Tibial artery (tissue), 4 donors: ENCODE measurements at regions not wholly inside any gene's neighbourhood (a gene's known extent, or its start where the extent isn't known, plus 50 kb on each side); places are given as distances from the start of the nearest gene placed in this dataset.
"Not testable (repeated sequence)": the region's sequence is repeated elsewhere in the genome, so short reads cannot be mapped to it uniquely, and the experiment has no call there.

ENCODE experiments used
- DNase-seq, 2 donors: peaks; one replicate each; pipeline ENCODE4 v3.0.0-alpha.2; 2019
- H3K27ac ChIP-seq, 2 donors: fragments of 200-600 bp; sonication (generic) in 1 of 2; 1 replicate in 1 of 2; 2 replicates in 1 of 2; pipeline ENCODE4 v1.5.1; 2018 to 2019; ENCODE audit warnings: mild to moderate bottlenecking in 1 of 2
- H3K27me3 ChIP-seq, 2 donors: fragments of 200-600 bp; sonication (generic) in 1 of 2; one replicate each; pipeline versions ENCODE4 v1.5.1 to v1.6.0; 2016 to 2019
- H3K36me3 ChIP-seq, 3 donors: fragments of 200-600 bp; sonication (generic) in 2 of 3; one replicate each; pipeline ENCODE4 v1.5.1; 2016 to 2019; ENCODE audit warnings: mild to moderate bottlenecking in 2 of 3
- H3K4me1 ChIP-seq, 4 donors: fragments of 200-600 bp; sonication (generic) in 2 of 4; 1 replicate in 3 of 4; 2 replicates in 1 of 4; pipeline ENCODE4 v1.5.1; 2016 to 2019
- H3K4me3 ChIP-seq, 2 donors: fragments of 200-600 bp; sonication (generic) in 1 of 2; 1 replicate in 1 of 2; 2 replicates in 1 of 2; pipeline ENCODE4 v1.5.1; 2018 to 2019; ENCODE audit warnings: mild to moderate bottlenecking in 2 of 2
- H3K9me3 ChIP-seq, 3 donors: fragments of 200-600 bp; sonication (generic) in 1 of 3; one replicate each; pipeline ENCODE4 v1.5.1; 2016 to 2019
- intact Hi-C: fragments of 100-400 bp; cut with DNase I; formaldehyde crosslinking; loops from one replicate; pipeline ENCODE4 v1.15.0; 2023; ENCODE audit warnings: low total_unique reads
- TF ChIP-seq, protein P1 (sequence below), 2 experiments: fragments of 200-600 bp in 1 of 2; fragments of 450-650 bp in 1 of 2; IDR thresholded peaks; one replicate each; pipeline ENCODE4 v1.5.1; 2017 to 2019; ENCODE audit warnings: antibody characterized with exemption in 2 of 2, mild to moderate bottlenecking in 1 of 2, moderate library complexity in 1 of 2

DNA sequence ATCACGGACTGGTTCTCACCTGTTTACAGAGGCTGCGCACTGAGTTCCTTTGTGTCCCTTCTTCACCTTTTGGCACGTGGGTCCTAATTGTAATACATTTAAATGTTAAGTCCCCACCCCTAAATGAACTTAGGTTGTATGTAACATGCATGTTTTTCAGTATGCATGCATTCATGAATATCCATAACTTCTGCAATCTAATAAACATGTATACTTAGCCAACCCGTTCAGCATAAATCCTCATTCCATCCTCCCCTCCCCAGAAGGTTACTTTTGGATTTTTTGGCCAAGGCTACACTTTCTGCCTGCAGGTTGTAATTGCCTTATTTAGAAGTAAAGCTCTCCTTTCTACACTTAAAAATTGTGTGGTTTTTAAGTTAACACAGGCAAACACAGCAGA lies 314.7 kb downstream of the SUCLG1 start:
- Histone ChIP-seq H3K36me3 (no peaks in the 10 kb centered on the region), H3K27me3 (no peaks in the 10 kb centered on the region), H3K9me3 (no peaks in the 10 kb centered on the region), H3K27ac (no peak overlapping the region), H3K4me3 (no peak overlapping the region), H3K4me1 (no peaks in the 10 kb centered on the region)
- TF ChIP-seq, protein P1, sequence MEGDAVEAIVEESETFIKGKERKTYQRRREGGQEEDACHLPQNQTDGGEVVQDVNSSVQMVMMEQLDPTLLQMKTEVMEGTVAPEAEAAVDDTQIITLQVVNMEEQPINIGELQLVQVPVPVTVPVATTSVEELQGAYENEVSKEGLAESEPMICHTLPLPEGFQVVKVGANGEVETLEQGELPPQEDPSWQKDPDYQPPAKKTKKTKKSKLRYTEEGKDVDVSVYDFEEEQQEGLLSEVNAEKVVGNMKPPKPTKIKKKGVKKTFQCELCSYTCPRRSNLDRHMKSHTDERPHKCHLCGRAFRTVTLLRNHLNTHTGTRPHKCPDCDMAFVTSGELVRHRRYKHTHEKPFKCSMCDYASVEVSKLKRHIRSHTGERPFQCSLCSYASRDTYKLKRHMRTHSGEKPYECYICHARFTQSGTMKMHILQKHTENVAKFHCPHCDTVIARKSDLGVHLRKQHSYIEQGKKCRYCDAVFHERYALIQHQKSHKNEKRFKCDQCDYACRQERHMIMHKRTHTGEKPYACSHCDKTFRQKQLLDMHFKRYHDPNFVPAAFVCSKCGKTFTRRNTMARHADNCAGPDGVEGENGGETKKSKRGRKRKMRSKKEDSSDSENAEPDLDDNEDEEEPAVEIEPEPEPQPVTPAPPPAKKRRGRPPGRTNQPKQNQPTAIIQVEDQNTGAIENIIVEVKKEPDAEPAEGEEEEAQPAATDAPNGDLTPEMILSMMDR (IDR thresholded peaks at IDR 0.05) = no peak
- no peak for DNase-seq
- intact Hi-C loops = no loop called here

GRCh38 chr2:84137034-84137433 lies 322.0 kb downstream of the SUCLG1 start:
- Histone ChIP-seq H3K27ac (no peak overlapping the region), H3K4me3 (no peak overlapping the region), H3K27me3 (no peaks in the 10 kb centered on the region), H3K9me3 (no peaks in the 10 kb centered on the region), H3K36me3 (no peaks in the 10 kb centered on the region), H3K4me1 (no peaks in the 10 kb centered on the region)
- TF ChIP-seq, protein P1 (IDR thresholded peaks at IDR 0.05) = no peak
- intact Hi-C loops = no loop called here
- DNase-seq = no peak

- intact Hi-C loops = no loop called here
- no peak overlapping the region for H3K27ac ChIP-seq
- DNase-seq = no peak
- H3K9me3 ChIP-seq = no peaks in the 10 kb centered on the region
- no peaks in the 10 kb centered on the region for H3K36me3 ChIP-seq
- TF ChIP-seq, protein P1 (IDR thresholded peaks at IDR 0.05) = no peak
- H3K4me1 ChIP-seq = no peaks in the 10 kb centered on the region
- H3K4me3 ChIP-seq = no peak overlapping the region
- no peaks in the 10 kb centered on the region for H3K27me3 ChIP-seq
Observed at GRCh38 chr2:84132370-84132769, 326.7 kb downstream of the SUCLG1 start.

- H3K9me3 ChIP-seq = no peaks in the 10 kb centered on the region
- intact Hi-C loops = no loop called here
- DNase-seq = no peak
Observed at GRCh38 chr2:84131278-84131830, 327.7 kb downstream of the SUCLG1 start.

DNA sequence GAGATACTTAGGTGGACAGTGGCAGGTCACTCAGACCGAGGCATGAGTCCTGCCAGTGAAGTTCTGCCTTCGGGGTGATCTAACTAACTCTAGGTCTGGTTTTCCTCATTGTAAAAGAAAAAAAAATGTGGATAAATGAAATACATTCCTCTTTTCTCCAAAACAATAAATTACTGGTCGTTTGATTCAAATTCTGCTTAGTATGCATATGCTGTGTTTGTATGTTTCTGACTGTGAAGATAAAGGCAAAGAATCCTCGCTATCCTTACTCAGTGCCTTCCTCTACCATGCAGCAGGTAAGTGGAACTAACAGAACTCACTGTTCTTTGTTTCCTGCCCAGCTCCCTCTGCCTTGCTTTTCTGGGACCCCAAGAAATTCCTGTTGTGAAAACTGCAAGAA lies 330.1 kb downstream of the SUCLG1 start:
- TF ChIP-seq, protein P1 (IDR thresholded peaks at IDR 0.05) = no peak
- DNase-seq = no peak
- no peaks in the 10 kb centered on the region for H3K36me3 ChIP-seq
- no peak overlapping the region for H3K4me3 ChIP-seq
- intact Hi-C loops = no loop called here
- no peaks in the 10 kb centered on the region for H3K4me1 ChIP-seq
- H3K9me3 ChIP-seq = no peaks in the 10 kb centered on the region
- no peaks in the 10 kb centered on the region for H3K27me3 ChIP-seq
- H3K27ac ChIP-seq = no peak overlapping the region

More at GRCh38 chr2:84131278-84131830, 327.7 kb downstream of the SUCLG1 start:
- Histone ChIP-seq H3K4me1 (no peaks in the 10 kb centered on the region), H3K4me3 (no peak overlapping the region), H3K36me3 (no peaks in the 10 kb centered on the region), H3K27me3 (no peaks in the 10 kb centered on the region), H3K27ac (no peak overlapping the region)
- TF ChIP-seq, protein P1 (IDR thresholded peaks at IDR 0.05) = no peak

DNA sequence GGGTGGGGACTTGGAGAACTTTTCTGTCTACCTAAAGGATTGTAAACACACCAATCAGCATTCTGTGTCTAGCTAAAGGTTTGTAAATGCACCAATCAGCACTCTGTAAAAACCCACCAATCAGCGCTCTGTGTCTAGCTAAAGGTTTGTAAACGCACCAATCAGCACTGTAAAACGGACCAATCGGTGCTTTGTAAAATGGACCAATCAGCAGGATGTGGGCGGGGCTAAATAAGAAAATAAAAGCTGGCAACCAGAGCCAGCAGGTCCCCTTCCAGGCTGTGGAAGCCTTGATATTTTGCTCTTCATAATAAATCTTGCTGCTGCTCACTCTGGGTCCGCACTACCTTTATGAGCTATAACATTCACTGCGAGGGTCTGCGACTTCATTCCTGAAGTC lies 331.3 kb downstream of the SUCLG1 start:
- H3K36me3 ChIP-seq, DNase-seq: not testable (repeated sequence)

More for the DNA sequence above, 331.3 kb downstream of the SUCLG1 start:
- H3K27ac ChIP-seq, H3K9me3 ChIP-seq, H3K27me3 ChIP-seq, H3K4me3 ChIP-seq, H3K4me1 ChIP-seq, intact Hi-C loops: not testable (repeated sequence)
